SK-N-SH treated with all-trans-retinoic acid at 6 μM for 48 hours (cell line): ENCODE measurements at regions not wholly inside any gene's neighbourhood (a gene's known extent, or its start where the extent isn't known, plus 50 kb on each side); places are given as distances from the start of the nearest gene placed in this dataset.

ENCODE experiments used
- ATAC-seq: fragments of 200-7000 bp; cut with Tn5 transposase; 3 replicates; pipeline ENCODE4 v1.9.1; 2020; ENCODE audit warnings: mild to moderate bottlenecking, moderate library complexity
- BACH2 ChIP-seq: fragments of 250-450 bp; sonication (Bioruptor Pico); IDR thresholded peaks from 2 replicates; pipeline ENCODE4 v1.9.0; 2021; ENCODE audit warnings: mild to moderate bottlenecking, borderline replicate concordance
- CREB5 ChIP-seq: fragments of 250-450 bp; sonication (Bioruptor Pico); IDR thresholded peaks from 2 replicates; pipeline ENCODE4 v1.5.1; 2020; ENCODE audit warnings: low read depth, mild to moderate bottlenecking, moderate library complexity
- CSDC2 ChIP-seq: fragments of 250-450 bp; sonication (Bioruptor Pico); IDR thresholded peaks from 2 replicates; pipeline ENCODE4 v1.5.0; 2020; ENCODE audit warnings: mild to moderate bottlenecking, moderate library complexity
- CSRNP3 ChIP-seq: fragments of 250-450 bp; sonication (Bioruptor Pico); IDR thresholded peaks from 2 replicates; pipeline ENCODE4 v1.5.1; 2021; ENCODE audit warnings: mild to moderate bottlenecking, moderate library complexity
- ESRRG ChIP-seq: fragments of 250-450 bp; sonication (Bioruptor Pico); IDR thresholded peaks from 2 replicates; pipeline ENCODE4 v1.6.1; 2021; ENCODE audit warnings: mild to moderate bottlenecking
- GLIS3 ChIP-seq: fragments of 250-450 bp; sonication (Bioruptor Pico); IDR thresholded peaks from 2 replicates; pipeline ENCODE4 v1.5.0; 2020; ENCODE audit warnings: mild to moderate bottlenecking, moderate library complexity
- ISL1 ChIP-seq: fragments of 250-450 bp; sonication (Bioruptor Pico); IDR thresholded peaks from 2 replicates; pipeline ENCODE4 v2.1.2; 2022; ENCODE audit warnings: mild to moderate bottlenecking, moderate library complexity
- PATZ1 ChIP-seq: fragments of 250-450 bp; sonication (Bioruptor Pico); IDR thresholded peaks from 2 replicates; pipeline ENCODE4 v1.8.0; 2020; ENCODE audit warnings: mild to moderate bottlenecking, moderate library complexity, borderline replicate concordance
- POU6F1 ChIP-seq: fragments of 250-450 bp; sonication (Bioruptor Pico); IDR thresholded peaks from 2 replicates; pipeline ENCODE4 v1.8.0; 2021; ENCODE audit warnings: low read depth, mild to moderate bottlenecking, moderate library complexity, borderline replicate concordance
- PPARA ChIP-seq: fragments of 250-450 bp; sonication (Bioruptor Pico); IDR thresholded peaks from 2 replicates; pipeline ENCODE4 v1.5.0; 2020; ENCODE audit warnings: mild to moderate bottlenecking, borderline replicate concordance
- RARB ChIP-seq: fragments of 250-450 bp; sonication (Bioruptor Pico); IDR thresholded peaks from 2 replicates; pipeline ENCODE4 v1.8.0; 2021; ENCODE audit warnings: mild to moderate bottlenecking, moderate library complexity
- SNAI2 ChIP-seq: fragments of 250-450 bp; sonication (Bioruptor Pico); IDR thresholded peaks from 2 replicates; pipeline ENCODE4 v1.5.0; 2020; ENCODE audit warnings: mild to moderate bottlenecking, moderate library complexity
- TCF4 ChIP-seq: fragments of 250-450 bp; sonication (Bioruptor Pico); IDR thresholded peaks from 2 replicates; pipeline ENCODE4 v1.8.0; 2021; ENCODE audit warnings: mild to moderate bottlenecking, moderate library complexity, borderline replicate concordance
- TOX ChIP-seq: fragments of 250-450 bp; sonication (Bioruptor Pico); IDR thresholded peaks from 2 replicates; pipeline ENCODE4 v1.8.0; 2021; ENCODE audit warnings: mild to moderate bottlenecking, moderate library complexity, borderline replicate concordance
- TSHZ2 ChIP-seq: fragments of 250-450 bp; sonication (Bioruptor Pico); IDR thresholded peaks from 2 replicates; pipeline ENCODE4 v1.5.0; 2020; ENCODE audit warnings: mild to moderate bottlenecking, moderate library complexity
- ZC3H10 ChIP-seq: fragments of 250-450 bp; sonication (Bioruptor Pico); IDR thresholded peaks from 2 replicates; pipeline ENCODE4 v1.5.1; 2021; ENCODE audit warnings: mild to moderate bottlenecking, moderate library complexity
- ZFP3 ChIP-seq: fragments of 250-450 bp; sonication (Bioruptor Pico); IDR thresholded peaks from 2 replicates; pipeline ENCODE4 v1.5.0; 2020; ENCODE audit warnings: mild to moderate bottlenecking, moderate library complexity
- ZFP30 ChIP-seq: fragments of 450-650 bp; formaldehyde crosslinking; IDR thresholded peaks from 2 replicates; pipeline ENCODE4 v1.5.0; 2022; ENCODE audit warnings: mild to moderate bottlenecking, moderate library complexity
- ZNF565 ChIP-seq: fragments of 450-650 bp; formaldehyde crosslinking; conservative IDR thresholded peaks from 2 replicates; pipeline ENCODE4 v1.5.0; 2020; ENCODE audit warnings: low read depth, mild to moderate bottlenecking, moderate library complexity
- ZNF70 ChIP-seq: fragments of 450-650 bp; formaldehyde crosslinking; IDR thresholded peaks from 2 replicates; pipeline ENCODE4 v1.5.0; 2020; ENCODE audit warnings: mild to moderate bottlenecking, moderate library complexity
- ZNF8 ChIP-seq: fragments of 450-650 bp; formaldehyde crosslinking; IDR thresholded peaks from 2 replicates; pipeline ENCODE4 v1.5.0; 2020; ENCODE audit warnings: mild to moderate bottlenecking, moderate library complexity

- TF ChIP-seq TCF4 = no peak
- no peak for ATAC-seq
These were observed 144.6 kb downstream of the TFAP2C start for GRCh38 chr20:56773749-56774148.

GRCh38 chr20:56774873-56775272 lies 145.8 kb downstream of the TFAP2C start:
- ATAC-seq = no peak
- no peak for TF ChIP-seq TSHZ2 (CRISPR knock-in tag)
- no peak for TF ChIP-seq TOX (CRISPR knock-in tag)
- no peak for TF ChIP-seq GLIS3
- no peak for TF ChIP-seq PPARA
- no peak for TF ChIP-seq ZNF565 (CRISPR knock-in tag)
- no peak for TF ChIP-seq CREB5
- no peak for TF ChIP-seq TCF4
- TF ChIP-seq SNAI2 (CRISPR knock-in tag) = no peak
- no peak for TF ChIP-seq ZFP3 (CRISPR knock-in tag)
- TF ChIP-seq ZNF8 (CRISPR knock-in tag) = no peak
- TF ChIP-seq ZFP30 = no peak
- TF ChIP-seq ESRRG (CRISPR knock-in tag) = no peak
- no peak for TF ChIP-seq RARB
- no peak for TF ChIP-seq BACH2
- no peak for TF ChIP-seq PATZ1 (CRISPR knock-in tag)
- TF ChIP-seq CSDC2 = no peak
- TF ChIP-seq ZNF70 = no peak
- TF ChIP-seq ISL1 (CRISPR knock-in tag) = no peak
- no peak for TF ChIP-seq POU6F1 (CRISPR knock-in tag)
- TF ChIP-seq CSRNP3 (CRISPR knock-in tag) = no peak

GRCh38 chr20:56776345-56776744 lies 147.2 kb downstream of the TFAP2C start:
- ATAC-seq = no peak
- no peak for TF ChIP-seq ISL1 (CRISPR knock-in tag)
- TF ChIP-seq ZNF8 (CRISPR knock-in tag) = no peak
- TF ChIP-seq ZC3H10 (CRISPR knock-in tag) = no peak
- no peak for TF ChIP-seq SNAI2 (CRISPR knock-in tag)
- TF ChIP-seq CSDC2 = no peak
- TF ChIP-seq RARB = no peak
- TF ChIP-seq TSHZ2 (CRISPR knock-in tag) = no peak
- no peak for TF ChIP-seq ZNF70
- no peak for TF ChIP-seq CREB5
- TF ChIP-seq PATZ1 (CRISPR knock-in tag) = no peak
- no peak for TF ChIP-seq BACH2
- no peak for TF ChIP-seq ESRRG (CRISPR knock-in tag)
- TF ChIP-seq, all 23 proteins: peak for 0
